Astrocyte of the spinal cord (primary cell): ENCODE measurements at regions not wholly inside any gene's neighbourhood (a gene's known extent, or its start where the extent isn't known, plus 50 kb on each side); places are given as distances from the start of the nearest gene placed in this dataset.
"Not testable (repeated sequence)": the region's sequence is repeated elsewhere in the genome, so short reads cannot be mapped to it uniquely, and the experiment has no call there.

ENCODE experiments used
- DNase-seq: peaks from one replicate; pipeline ENCODE4 v3.0.0; 2011; ENCODE audit warnings: low read depth, low spot score
- H3K4me3 ChIP-seq: 2 replicates; pipeline ENCODE4 v1.5.1; 2011; ENCODE audit warnings: low read depth, mild to moderate bottlenecking, low read length, moderate library complexity
- in situ Hi-C: cut with HindIII; loops from 2 replicates; pipeline ENCODE4 v1.10.0; 2017; ENCODE audit warnings: low sequenced_read_pairs
- TF ChIP-seq, protein P1 (sequence below): IDR thresholded peaks from 2 replicates; pipeline ENCODE4 v1.5.1; 2012; ENCODE audit warnings: low read depth, mild to moderate bottlenecking, low read length, inconsistent platforms

DNA sequence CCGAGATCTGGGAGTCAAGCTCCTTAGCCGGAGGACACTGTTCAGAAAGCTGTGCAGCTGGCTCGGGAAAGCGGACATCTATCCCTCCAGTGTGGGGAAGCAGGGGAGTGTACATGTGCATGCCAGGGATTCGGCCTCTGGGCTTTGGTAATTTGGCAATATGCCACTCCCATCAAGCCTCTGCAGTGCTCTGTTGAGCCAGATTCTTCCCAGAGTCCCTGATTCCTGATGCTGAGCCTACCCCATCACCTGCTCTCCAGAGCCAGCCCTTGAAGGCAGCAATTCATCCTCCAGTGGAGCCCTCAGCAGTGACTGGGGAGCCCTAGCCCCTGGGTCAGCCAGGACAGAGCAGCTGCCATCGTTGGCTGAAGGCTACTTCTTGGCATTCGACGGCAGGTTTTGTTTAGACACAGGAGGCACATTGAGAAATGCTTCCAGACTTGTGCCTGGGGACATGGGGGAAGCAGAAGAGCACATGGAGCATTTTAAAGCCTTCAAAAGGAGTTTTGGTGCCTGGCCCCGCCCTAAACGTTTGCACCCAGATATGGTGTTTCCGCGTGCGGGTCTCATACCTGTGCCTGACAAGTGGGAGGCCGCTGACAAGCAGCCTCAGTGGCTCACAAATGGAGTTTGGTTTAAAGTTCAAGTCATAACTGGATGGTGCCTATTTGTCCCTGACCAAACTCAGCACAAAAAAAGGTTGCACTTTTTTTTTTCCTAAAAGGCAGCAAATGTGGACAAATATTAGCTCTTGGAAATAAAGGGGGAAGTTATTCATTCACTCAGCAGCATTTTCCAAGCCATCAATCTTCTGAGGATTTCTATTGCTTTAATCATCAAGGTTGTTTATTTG, 272.8 kb downstream of the CYRIA start:
- TF ChIP-seq, protein P1, sequence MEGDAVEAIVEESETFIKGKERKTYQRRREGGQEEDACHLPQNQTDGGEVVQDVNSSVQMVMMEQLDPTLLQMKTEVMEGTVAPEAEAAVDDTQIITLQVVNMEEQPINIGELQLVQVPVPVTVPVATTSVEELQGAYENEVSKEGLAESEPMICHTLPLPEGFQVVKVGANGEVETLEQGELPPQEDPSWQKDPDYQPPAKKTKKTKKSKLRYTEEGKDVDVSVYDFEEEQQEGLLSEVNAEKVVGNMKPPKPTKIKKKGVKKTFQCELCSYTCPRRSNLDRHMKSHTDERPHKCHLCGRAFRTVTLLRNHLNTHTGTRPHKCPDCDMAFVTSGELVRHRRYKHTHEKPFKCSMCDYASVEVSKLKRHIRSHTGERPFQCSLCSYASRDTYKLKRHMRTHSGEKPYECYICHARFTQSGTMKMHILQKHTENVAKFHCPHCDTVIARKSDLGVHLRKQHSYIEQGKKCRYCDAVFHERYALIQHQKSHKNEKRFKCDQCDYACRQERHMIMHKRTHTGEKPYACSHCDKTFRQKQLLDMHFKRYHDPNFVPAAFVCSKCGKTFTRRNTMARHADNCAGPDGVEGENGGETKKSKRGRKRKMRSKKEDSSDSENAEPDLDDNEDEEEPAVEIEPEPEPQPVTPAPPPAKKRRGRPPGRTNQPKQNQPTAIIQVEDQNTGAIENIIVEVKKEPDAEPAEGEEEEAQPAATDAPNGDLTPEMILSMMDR, result no peak
- no peak for DNase-seq
- H3K4me3 ChIP-seq, result no peak overlapping the region
- in situ Hi-C loops, result no loop called here

DNA sequence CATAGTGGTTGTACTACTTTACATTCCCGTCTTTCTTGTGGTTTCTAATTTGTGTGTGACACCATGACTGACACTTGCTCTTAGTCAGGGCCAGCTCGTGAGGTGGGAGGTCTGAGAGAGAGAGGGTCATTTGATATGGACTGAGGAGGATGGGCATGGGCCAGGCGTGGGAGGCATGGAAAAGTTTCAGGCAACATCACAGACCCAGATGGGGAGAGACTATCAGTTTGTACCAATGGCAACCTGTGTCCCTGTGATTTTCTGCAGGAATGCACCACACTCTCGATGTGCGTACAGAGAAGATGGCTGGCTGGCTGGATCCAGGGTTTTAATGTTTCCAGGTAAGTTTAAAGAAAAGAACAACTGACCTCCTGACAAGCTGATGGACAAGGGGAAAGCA, 273.6 kb downstream of the CYRIA start:
- TF ChIP-seq, protein P1, result no peak
- in situ Hi-C loops, result no loop called here
- DNase-seq, result no peak
- no peak overlapping the region for H3K4me3 ChIP-seq

DNA sequence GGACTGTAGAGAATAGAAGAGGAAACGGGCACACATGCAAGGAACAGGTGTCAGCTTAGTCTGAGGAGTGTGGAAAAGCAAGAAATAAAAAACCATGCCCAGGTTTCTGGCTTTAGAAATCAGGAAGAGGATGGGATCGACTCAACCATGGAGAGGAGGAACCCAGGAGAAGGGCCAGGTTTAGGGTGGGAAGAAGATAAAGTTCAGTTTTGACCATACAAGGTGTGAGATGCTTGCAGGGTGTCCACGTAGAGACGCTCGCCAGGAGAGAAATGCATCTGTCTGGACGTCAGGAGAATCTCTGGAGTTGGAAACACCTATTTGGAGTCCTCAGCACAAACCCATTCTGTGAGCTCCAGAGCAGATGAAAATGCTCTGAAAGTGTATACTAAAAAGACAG, 275.1 kb downstream of the CYRIA start:
- in situ Hi-C loops, result no loop called here
- TF ChIP-seq, protein P1, result no peak

DNA sequence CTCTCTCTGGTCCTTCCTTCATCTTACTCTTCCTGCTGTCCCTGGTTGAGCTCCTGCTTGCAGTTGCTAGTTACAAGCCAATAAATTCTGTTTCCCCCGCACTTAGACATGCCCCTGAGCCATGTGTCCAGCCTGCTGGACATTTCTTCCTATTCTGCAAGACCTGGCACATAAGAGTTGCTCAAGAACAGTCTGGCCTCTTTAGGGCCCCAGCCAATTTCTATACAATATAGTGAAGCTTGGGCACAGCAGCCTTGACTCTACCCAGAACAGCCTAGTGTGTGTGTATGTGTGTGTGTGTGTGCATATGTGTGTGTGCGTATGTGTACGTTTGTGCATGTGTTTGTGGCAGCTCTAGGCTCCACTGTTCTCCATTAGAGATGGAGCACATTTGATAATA, 276.0 kb downstream of the CYRIA start:
- DNase-seq, result no peak
- TF ChIP-seq, protein P1, result no peak
- H3K4me3 ChIP-seq, result no peak overlapping the region
- in situ Hi-C loops, result no loop called here

More for the DNA sequence above, 275.1 kb downstream of the CYRIA start:
- no peak for DNase-seq
- H3K4me3 ChIP-seq, result no peak overlapping the region

DNA sequence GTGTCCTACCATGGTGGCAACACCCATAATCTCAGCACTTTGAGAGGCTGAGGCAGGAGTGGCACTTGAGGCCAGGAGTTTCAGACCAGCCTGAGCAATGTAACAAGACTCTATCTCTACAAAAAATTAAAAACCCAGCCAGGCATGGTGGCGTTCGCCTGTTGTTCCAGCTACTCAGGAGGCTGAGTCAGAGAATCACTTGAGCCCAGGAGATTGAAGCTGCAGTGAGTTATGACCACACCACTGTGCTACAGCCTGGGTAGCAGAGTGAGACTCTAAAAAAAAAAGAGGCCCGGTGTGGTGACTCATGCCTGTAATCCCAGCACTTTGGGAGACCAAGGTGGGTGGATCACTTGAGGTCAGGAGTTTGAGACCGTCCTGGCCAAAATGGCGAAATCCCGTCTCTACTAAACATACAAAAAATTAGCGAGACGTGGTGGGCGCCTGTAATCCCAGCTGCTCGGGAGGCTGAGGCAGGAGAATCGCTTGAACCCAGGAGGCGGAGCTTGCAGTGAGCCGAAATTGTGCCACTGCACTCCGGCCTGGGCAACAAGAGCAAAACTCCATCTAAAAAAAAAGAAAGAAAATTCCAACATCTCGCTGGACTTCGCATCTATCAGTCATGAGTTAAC, 277.3 kb downstream of the CYRIA start:
- in situ Hi-C loops, DNase-seq, H3K4me3 ChIP-seq: not testable (repeated sequence)

DNA sequence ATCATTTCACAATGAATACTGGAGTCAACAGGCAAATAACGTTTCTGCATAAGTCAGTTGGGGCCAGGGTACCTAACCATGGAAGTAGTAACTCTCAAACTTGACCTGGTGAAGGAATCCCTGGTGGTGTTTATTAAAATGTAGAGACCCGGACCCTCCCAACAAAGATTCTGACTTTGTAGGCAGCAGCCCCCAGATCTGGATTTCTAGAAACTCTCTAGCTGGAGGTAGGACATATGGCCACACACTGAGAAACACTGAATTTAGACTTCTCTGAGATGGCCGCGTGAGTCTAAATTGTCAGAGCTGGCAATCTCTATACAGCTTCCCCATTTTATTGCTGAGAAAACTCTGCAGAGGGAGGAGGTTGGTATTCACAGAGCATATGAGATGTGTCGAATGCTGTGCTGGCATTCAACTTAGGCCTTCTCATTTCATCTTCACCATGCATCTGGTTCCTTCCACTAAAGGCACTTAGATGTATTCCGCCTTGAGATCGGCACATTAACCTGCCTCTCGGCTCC, 278.1 kb downstream of the CYRIA start:
- no peak for DNase-seq
- in situ Hi-C loops, result no loop called here
- TF ChIP-seq, protein P1, result no peak
- no peak overlapping the region for H3K4me3 ChIP-seq

DNA sequence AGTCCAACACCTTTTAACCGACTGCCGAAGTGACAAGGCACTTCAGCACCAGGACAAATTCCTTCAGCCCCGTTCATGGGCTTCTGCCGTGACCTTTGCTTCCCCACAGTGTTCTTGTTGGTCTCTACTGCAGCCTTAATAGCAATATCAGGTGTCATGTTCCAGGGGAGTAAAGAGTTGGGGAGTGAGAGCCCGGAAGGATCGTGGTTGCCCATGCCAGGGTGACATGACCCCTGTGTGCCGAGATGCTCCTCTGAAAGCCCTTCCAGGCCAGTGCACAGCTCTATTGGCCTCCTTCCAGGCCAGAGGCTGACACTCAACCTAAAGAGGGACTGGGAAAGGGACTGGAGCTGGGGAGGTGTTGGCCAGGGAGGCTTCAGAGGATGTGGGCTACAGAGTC, 279.2 kb downstream of the CYRIA start:
- TF ChIP-seq, protein P1, result no peak
- DNase-seq, result no peak
- no peak overlapping the region for H3K4me3 ChIP-seq
- in situ Hi-C loops, result no loop called here
